ENCODE measurements at regions not wholly inside any gene's neighbourhood (a gene's known extent, or its start where the extent isn't known, plus 50 kb on each side); places are given as distances from the start of the nearest gene placed in this dataset.

GRCh38 chr13:84760956-84761355, 878.7 kb upstream of the SLITRK1 start:
- TF ChIP-seq CTCF (IDR thresholded peaks at IDR 0.05; ENCODE audit: insufficient read depth, missing control alignments), result no peak
- FAIRE-seq, result no peak

GRCh38 chr13:84749126-84749525, 866.9 kb upstream of the SLITRK1 start:
- no peak for TF ChIP-seq CTCF (IDR thresholded peaks at IDR 0.05; ENCODE audit: insufficient read depth, missing control alignments)
- no peak for DNase-seq (ENCODE audit: insufficient read length, low spot score)
- FAIRE-seq, result no peak

More at GRCh38 chr13:84760956-84761355, 878.7 kb upstream of the SLITRK1 start:
- no peak for DNase-seq (ENCODE audit: insufficient read length, low spot score)

GRCh38 chr13:84745051-84745551, 862.8 kb upstream of the SLITRK1 start:
- TF ChIP-seq CTCF (IDR thresholded peaks at IDR 0.05; ENCODE audit: insufficient read depth, missing control alignments), result no peak
- FAIRE-seq (no peak), DNase-seq (ENCODE audit: insufficient read length, low spot score) (no peak)

GRCh38 chr13:84744203-84744602, 861.9 kb upstream of the SLITRK1 start:
- FAIRE-seq (no peak), DNase-seq (ENCODE audit: insufficient read length, low spot score) (no peak)
- no peak for TF ChIP-seq CTCF (IDR thresholded peaks at IDR 0.05; ENCODE audit: insufficient read depth, missing control alignments)

- no peak for FAIRE-seq
- no peak for TF ChIP-seq CTCF (IDR thresholded peaks at IDR 0.05; ENCODE audit: insufficient read depth, missing control alignments)
Observed at GRCh38 chr13:84741253-84741652, 859.0 kb upstream of the SLITRK1 start.

GRCh38 chr13:84739021-84739420, 856.7 kb upstream of the SLITRK1 start:
- FAIRE-seq, result no peak
- no peak for DNase-seq (ENCODE audit: insufficient read length, low spot score)
- no peak for TF ChIP-seq CTCF (IDR thresholded peaks at IDR 0.05; ENCODE audit: insufficient read depth, missing control alignments)

More at GRCh38 chr13:84741253-84741652, 859.0 kb upstream of the SLITRK1 start:
- DNase-seq (ENCODE audit: insufficient read length, low spot score), result no peak

- DNase-seq (ENCODE audit: insufficient read length, low spot score), result no peak
- no peak for FAIRE-seq
- no peak for TF ChIP-seq CTCF (IDR thresholded peaks at IDR 0.05; ENCODE audit: insufficient read depth, missing control alignments)
Observed at GRCh38 chr13:84737661-84738060, 855.4 kb upstream of the SLITRK1 start.
